ENCODE measurements at regions not wholly inside any gene's neighbourhood (a gene's known extent, or its start where the extent isn't known, plus 50 kb on each side); places are given as distances from the start of the nearest gene placed in this dataset.

DNA sequence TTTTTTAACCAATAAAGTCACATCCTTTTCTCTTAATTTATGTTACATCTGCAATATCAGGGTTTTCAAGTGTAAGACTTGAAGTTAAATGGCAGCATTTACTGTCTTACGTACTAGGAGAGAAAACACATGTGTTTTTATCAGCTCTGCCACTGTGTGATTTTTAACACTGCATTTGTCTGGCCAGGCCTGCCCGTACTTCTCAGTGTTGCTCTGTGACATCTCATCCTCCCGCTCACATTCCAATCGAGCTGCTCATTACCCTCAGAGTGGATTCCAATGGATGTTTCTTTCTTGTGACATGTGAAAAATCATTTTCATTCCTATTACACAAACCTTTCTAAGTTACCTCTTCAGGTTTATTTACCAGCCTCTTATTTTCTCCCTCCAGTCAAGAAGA is 420.3 kb downstream of the FAT4 start:
- TF ChIP-seq, protein P1, sequence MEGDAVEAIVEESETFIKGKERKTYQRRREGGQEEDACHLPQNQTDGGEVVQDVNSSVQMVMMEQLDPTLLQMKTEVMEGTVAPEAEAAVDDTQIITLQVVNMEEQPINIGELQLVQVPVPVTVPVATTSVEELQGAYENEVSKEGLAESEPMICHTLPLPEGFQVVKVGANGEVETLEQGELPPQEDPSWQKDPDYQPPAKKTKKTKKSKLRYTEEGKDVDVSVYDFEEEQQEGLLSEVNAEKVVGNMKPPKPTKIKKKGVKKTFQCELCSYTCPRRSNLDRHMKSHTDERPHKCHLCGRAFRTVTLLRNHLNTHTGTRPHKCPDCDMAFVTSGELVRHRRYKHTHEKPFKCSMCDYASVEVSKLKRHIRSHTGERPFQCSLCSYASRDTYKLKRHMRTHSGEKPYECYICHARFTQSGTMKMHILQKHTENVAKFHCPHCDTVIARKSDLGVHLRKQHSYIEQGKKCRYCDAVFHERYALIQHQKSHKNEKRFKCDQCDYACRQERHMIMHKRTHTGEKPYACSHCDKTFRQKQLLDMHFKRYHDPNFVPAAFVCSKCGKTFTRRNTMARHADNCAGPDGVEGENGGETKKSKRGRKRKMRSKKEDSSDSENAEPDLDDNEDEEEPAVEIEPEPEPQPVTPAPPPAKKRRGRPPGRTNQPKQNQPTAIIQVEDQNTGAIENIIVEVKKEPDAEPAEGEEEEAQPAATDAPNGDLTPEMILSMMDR (IDR thresholded peaks at IDR 0.05) = no peak
- no peak for TF ChIP-seq POLR2A (IDR thresholded peaks at IDR 0.05)
- no peak for TF ChIP-seq EP300 (IDR thresholded peaks at IDR 0.05)
